ENCODE measurements at regions not wholly inside any gene's neighbourhood (a gene's known extent, or its start where the extent isn't known, plus 50 kb on each side); places are given as distances from the start of the nearest gene placed in this dataset.

- TF ChIP-seq TOX (CRISPR knock-in tag; IDR thresholded peaks at IDR 0.05; ENCODE audit: borderline replicate concordance) (no peak), OSR1 (CRISPR knock-in tag; IDR thresholded peaks at IDR 0.05) (no peak), ARNTL (CRISPR knock-in tag; IDR thresholded peaks at IDR 0.05; ENCODE audit: borderline replicate concordance, low read depth) (no peak), ZFP30 (CRISPR knock-in tag; IDR thresholded peaks at IDR 0.05) (no peak), ZNF70 (CRISPR knock-in tag; IDR thresholded peaks at IDR 0.05) (no peak), SNAI2 (CRISPR knock-in tag; IDR thresholded peaks at IDR 0.05) (no peak), TSHZ2 (CRISPR knock-in tag; IDR thresholded peaks at IDR 0.05) (no peak), PATZ1 (CRISPR knock-in tag; IDR thresholded peaks at IDR 0.05; ENCODE audit: borderline replicate concordance) (no peak)
Observed at GRCh38 chr3:83302091-83302490, 1540.6 kb upstream of the GBE1 start.
